Testis (tissue), 2 donors: ENCODE measurements at regions not wholly inside any gene's neighbourhood (a gene's known extent, or its start where the extent isn't known, plus 50 kb on each side); places are given as distances from the start of the nearest gene placed in this dataset.
"Not testable (repeated sequence)": the region's sequence is repeated elsewhere in the genome, so short reads cannot be mapped to it uniquely, and the experiment has no call there.

Experiments
- DNase-seq: peaks from one replicate; pipeline ENCODE4 v3.0.0-alpha.2; 2019
- H3K27ac ChIP-seq, 2 donors: fragments of 200-600 bp; sonication (generic); one replicate each; pipeline ENCODE4 v1.5.1; 2019
- H3K27me3 ChIP-seq: fragments of 200-600 bp; sonication (generic); one replicate; pipeline ENCODE4 v1.5.1; 2019
- H3K36me3 ChIP-seq: fragments of 200-600 bp; sonication (generic); one replicate; pipeline ENCODE4 v1.5.1; 2017; ENCODE audit warnings: low read depth; ENCODE audit errors: missing control alignments
- H3K4me1 ChIP-seq: fragments of 200-600 bp; sonication (generic); one replicate; pipeline ENCODE4 v1.5.1; 2019
- H3K4me3 ChIP-seq, 2 donors: fragments of 200-600 bp; sonication (generic); one replicate each; pipeline ENCODE4 v1.5.1; 2017 to 2019
- H3K9me3 ChIP-seq: fragments of 200-600 bp; sonication (generic); one replicate; pipeline ENCODE4 v1.5.1; 2017
- POLR2A ChIP-seq: fragments of 450-650 bp; IDR thresholded peaks from one replicate; pipeline ENCODE4 v1.6.1; 2017; ENCODE audit warnings: antibody characterized with exemption, mild to moderate bottlenecking, moderate library complexity
- WGBS, 2 donors: methylation state at CpG; one replicate each; pipeline ENCODE4 v1.1.5; 2018; 5-methylcytosine and 5-hydroxymethylcytosine counted together
- intact Hi-C: fragments of 100-400 bp; cut with DNase I; formaldehyde crosslinking; loops from one replicate; pipeline ENCODE4 v1.15.1; 2023; ENCODE audit warnings: low total_unique reads
- TF ChIP-seq, protein P1 (sequence below), 3 experiments: fragments of 450-650 bp in 2 of 3; fragments of 200-600 bp in 1 of 3; sonication (generic) in 1 of 3; IDR thresholded peaks; one replicate each; pipeline ENCODE4 v1.5.1; 2016 to 2019; ENCODE audit warnings: antibody characterized with exemption in 3 of 3, mild to moderate bottlenecking in 2 of 3, moderate library complexity in 1 of 3

DNA sequence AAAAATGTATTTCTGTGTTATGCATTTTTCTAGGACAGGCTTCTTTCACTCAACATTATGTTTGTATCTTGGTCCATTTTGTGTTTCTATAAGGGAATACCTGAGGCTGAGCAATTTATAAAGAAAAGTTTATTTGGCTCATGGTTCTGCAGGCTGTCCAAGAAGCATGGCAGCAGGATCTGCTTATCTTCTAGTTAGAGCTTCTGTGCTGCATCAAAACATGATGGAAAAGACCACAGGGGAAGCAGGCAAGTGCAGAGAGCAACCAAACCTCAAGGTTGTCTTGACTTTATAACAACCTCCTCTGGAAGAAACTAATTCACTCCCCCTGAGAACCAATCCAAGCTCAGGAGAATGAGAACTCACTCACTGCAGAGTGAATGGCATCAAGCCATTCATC lies 1601.0 kb upstream of the NUDT12 start:
- Histone ChIP-seq H3K4me3 (no peak overlapping the region), H3K9me3 (no peaks in the 10 kb centered on the region), H3K27ac (no peak overlapping the region), H3K4me1 (no peaks in the 10 kb centered on the region), H3K36me3 (no peaks in the 10 kb centered on the region), H3K27me3 (no peaks in the 10 kb centered on the region)
- intact Hi-C loops, result no loop called here
- TF ChIP-seq, protein P1, sequence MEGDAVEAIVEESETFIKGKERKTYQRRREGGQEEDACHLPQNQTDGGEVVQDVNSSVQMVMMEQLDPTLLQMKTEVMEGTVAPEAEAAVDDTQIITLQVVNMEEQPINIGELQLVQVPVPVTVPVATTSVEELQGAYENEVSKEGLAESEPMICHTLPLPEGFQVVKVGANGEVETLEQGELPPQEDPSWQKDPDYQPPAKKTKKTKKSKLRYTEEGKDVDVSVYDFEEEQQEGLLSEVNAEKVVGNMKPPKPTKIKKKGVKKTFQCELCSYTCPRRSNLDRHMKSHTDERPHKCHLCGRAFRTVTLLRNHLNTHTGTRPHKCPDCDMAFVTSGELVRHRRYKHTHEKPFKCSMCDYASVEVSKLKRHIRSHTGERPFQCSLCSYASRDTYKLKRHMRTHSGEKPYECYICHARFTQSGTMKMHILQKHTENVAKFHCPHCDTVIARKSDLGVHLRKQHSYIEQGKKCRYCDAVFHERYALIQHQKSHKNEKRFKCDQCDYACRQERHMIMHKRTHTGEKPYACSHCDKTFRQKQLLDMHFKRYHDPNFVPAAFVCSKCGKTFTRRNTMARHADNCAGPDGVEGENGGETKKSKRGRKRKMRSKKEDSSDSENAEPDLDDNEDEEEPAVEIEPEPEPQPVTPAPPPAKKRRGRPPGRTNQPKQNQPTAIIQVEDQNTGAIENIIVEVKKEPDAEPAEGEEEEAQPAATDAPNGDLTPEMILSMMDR (IDR thresholded peaks at IDR 0.05), result no peak
- no peak for TF ChIP-seq POLR2A
- DNase-seq, result no peak

DNA sequence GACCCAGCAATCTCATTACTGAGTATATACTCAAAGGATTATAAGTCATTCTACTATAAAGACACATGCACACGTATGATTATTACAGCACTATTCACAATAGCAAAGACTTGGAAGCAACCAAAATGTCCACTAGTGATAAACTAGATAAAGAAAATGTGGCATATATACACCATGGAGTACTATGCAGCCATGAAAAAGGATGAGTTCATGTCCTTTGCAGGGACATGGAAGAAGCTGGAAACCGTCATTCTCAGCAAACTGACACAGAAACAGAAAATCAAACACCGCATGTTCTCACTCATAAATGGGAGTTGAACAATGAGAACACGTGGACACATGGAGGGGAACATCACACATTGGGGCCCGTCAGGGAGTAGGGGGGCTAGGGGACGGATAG lies 1600.0 kb upstream of the NUDT12 start:
- H3K27ac ChIP-seq, H3K9me3 ChIP-seq, H3K36me3 ChIP-seq, H3K27me3 ChIP-seq, H3K4me3 ChIP-seq, H3K4me1 ChIP-seq, intact Hi-C loops, DNase-seq: not testable (repeated sequence)
- 91 to 98% methylated on average over 6 of the region's 6 CpGs for WGBS, 2 donors

DNA sequence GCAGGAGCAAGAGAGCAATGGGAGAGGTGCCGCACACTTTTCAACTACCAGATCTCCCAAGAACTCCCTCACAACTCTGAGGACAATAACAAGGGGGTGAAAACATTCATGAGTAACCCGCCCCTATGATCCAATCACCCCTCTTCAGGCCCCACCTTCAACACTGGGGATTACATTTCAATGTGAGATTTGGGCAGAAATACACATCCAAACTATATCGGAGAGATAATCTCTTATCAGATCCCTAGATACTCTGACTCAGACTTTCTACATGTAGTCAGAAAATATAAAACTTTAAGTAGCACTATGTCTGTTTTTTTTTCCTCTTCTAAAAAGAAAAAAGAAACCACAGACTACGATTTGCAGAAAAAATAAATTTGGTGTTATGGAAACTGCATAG lies 1595.9 kb upstream of the NUDT12 start:
- Histone ChIP-seq H3K4me1 (no peaks in the 10 kb centered on the region), H3K27ac (no peak overlapping the region), H3K27me3 (no peaks in the 10 kb centered on the region), H3K9me3 (no peaks in the 10 kb centered on the region), H3K36me3 (no peaks in the 10 kb centered on the region), H3K4me3 (no peak overlapping the region)
- no peak for DNase-seq
- intact Hi-C loops, result no loop called here
- TF ChIP-seq POLR2A, result no peak
- TF ChIP-seq, protein P1 (IDR thresholded peaks at IDR 0.05), result no peak
- 74 to 84% methylated on average over 4 of the region's 4 CpGs for WGBS, 2 donors

DNA sequence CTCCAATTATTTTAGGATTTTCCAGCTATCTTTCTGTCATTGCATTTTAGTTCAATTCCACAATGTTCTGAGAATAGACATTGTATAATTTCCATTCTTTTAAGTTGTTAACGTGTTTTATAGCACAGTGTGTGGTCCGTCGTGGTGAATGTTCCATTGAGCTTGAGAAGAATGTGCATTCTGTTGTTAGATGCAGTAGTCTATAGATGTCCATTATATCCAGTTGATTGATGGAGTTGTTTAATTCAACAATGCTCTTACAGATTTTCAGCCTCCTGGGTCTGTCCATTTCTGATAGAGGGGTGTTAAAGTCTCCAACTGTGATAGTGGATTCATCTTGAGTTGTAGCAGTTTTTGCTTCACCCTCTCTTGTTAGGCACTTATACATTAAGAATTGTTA lies 1587.7 kb upstream of the NUDT12 start:
- H3K9me3 ChIP-seq, result no peaks in the 10 kb centered on the region
- intact Hi-C loops, result no loop called here
- WGBS, 2 donors, result 75 to 89% methylated on average over 3 of the region's 3 CpGs
- TF ChIP-seq POLR2A, result no peak
- TF ChIP-seq, protein P1 (IDR thresholded peaks at IDR 0.05), result no peak
- no peak overlapping the region for H3K27ac ChIP-seq
- H3K27me3 ChIP-seq, result no peaks in the 10 kb centered on the region
- H3K4me3 ChIP-seq, result no peak overlapping the region
- no peaks in the 10 kb centered on the region for H3K4me1 ChIP-seq
- H3K36me3 ChIP-seq, result no peaks in the 10 kb centered on the region
- DNase-seq, result no peak

DNA sequence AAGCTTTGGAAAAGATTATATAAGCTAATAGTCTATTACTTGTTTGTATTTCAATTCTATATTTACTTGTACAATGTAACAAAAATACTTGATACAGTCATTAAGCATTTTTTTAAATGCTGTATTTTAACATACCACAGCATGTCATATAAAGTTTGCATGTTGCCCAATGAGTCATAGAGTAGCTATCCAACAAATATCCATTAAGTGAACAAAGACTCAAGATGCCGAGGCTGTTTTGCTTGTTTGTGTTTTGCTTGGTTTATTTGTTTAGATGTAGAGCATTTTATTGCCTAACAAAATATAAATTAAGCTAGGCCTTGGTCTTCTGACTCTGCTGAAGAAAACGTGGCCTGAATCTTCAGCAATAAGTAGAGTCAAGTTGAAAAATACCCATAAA lies 1584.3 kb upstream of the NUDT12 start:
- no peak overlapping the region for H3K4me3 ChIP-seq
- WGBS, 2 donors, result 66 to 72% methylated on average over 2 of the region's 2 CpGs
- no peaks in the 10 kb centered on the region for H3K4me1 ChIP-seq
- H3K27me3 ChIP-seq, result no peaks in the 10 kb centered on the region
- H3K27ac ChIP-seq, result no peak overlapping the region
- H3K36me3 ChIP-seq, result no peaks in the 10 kb centered on the region
- H3K9me3 ChIP-seq, result no peaks in the 10 kb centered on the region
- TF ChIP-seq POLR2A, result no peak
- TF ChIP-seq, protein P1 (IDR thresholded peaks at IDR 0.05), result no peak
- intact Hi-C loops, result no loop called here
- DNase-seq, result no peak
